ENCODE measurements at regions not wholly inside any gene's neighbourhood (a gene's known extent, or its start where the extent isn't known, plus 50 kb on each side); places are given as distances from the start of the nearest gene placed in this dataset.

- peak; percentile 85 for DNase-seq (ENCODE audit: low read depth)
Observed at GRCh38 chr1:200354243-200354642, 55.6 kb downstream of the ZNF281 start.

GRCh38 chr1:200353232-200353631 lies 56.6 kb downstream of the ZNF281 start:
- TF ChIP-seq CTCF (IDR thresholded peaks at IDR 0.05; ENCODE audit: low read length, missing control alignments): no peak

More at GRCh38 chr1:200354243-200354642, 55.6 kb downstream of the ZNF281 start:
- H3K4me3 ChIP-seq (replicated peaks; ENCODE audit: low read depth, low read length): no peak overlapping the region
- no peak for TF ChIP-seq CTCF (IDR thresholded peaks at IDR 0.05; ENCODE audit: low read length, missing control alignments)

GRCh38 chr1:200351826-200352549 lies 57.8 kb downstream of the ZNF281 start:
- peak overlapping the region; percentile 36 for H3K4me3 ChIP-seq (replicated peaks; ENCODE audit: low read depth, low read length)
- peak; percentile 99 for DNase-seq (ENCODE audit: low read depth)
- TF ChIP-seq CTCF (IDR thresholded peaks at IDR 0.05; ENCODE audit: low read length, missing control alignments): no peak

More at GRCh38 chr1:200353232-200353631, 56.6 kb downstream of the ZNF281 start:
- no peak for DNase-seq (ENCODE audit: low read depth)
- H3K4me3 ChIP-seq (replicated peaks; ENCODE audit: low read depth, low read length): no peak overlapping the region

- DNase-seq (ENCODE audit: low read depth): no peak
- peak overlapping the region; percentile 36 for H3K4me3 ChIP-seq (replicated peaks; ENCODE audit: low read depth, low read length)
- TF ChIP-seq CTCF (IDR thresholded peaks at IDR 0.05; ENCODE audit: low read length, missing control alignments): no peak
Observed at GRCh38 chr1:200351425-200351824, 58.4 kb downstream of the ZNF281 start.

GRCh38 chr1:200346700-200347099 lies 63.1 kb downstream of the ZNF281 start:
- DNase-seq (ENCODE audit: low read depth): no peak
- no peak for TF ChIP-seq CTCF (IDR thresholded peaks at IDR 0.05; ENCODE audit: low read length, missing control alignments)
- no peak overlapping the region for H3K4me3 ChIP-seq (replicated peaks; ENCODE audit: low read depth, low read length)

GRCh38 chr1:200345520-200345919 lies 64.3 kb downstream of the ZNF281 start:
- DNase-seq (ENCODE audit: low read depth): no peak
- no peak overlapping the region for H3K4me3 ChIP-seq (replicated peaks; ENCODE audit: low read depth, low read length)
- TF ChIP-seq CTCF (IDR thresholded peaks at IDR 0.05; ENCODE audit: low read length, missing control alignments): no peak

GRCh38 chr1:200343874-200344273 lies 66.0 kb downstream of the ZNF281 start:
- H3K4me3 ChIP-seq (replicated peaks; ENCODE audit: low read depth, low read length): no peak overlapping the region
- no peak for DNase-seq (ENCODE audit: low read depth)
- TF ChIP-seq CTCF (IDR thresholded peaks at IDR 0.05; ENCODE audit: low read length, missing control alignments): no peak

All from fibroblast of pulmonary artery (primary cell).